ENCODE measurements at regions not wholly inside any gene's neighbourhood (a gene's known extent, or its start where the extent isn't known, plus 50 kb on each side); places are given as distances from the start of the nearest gene placed in this dataset.

GRCh38 chr4:3869174-3869572 is 103.0 kb downstream of the ADRA2C start:
- no peaks in the 10 kb centered on the region for H3K9me2 ChIP-seq (ENCODE audit: insufficient read depth, low read length)
- H3K4me1 ChIP-seq (ENCODE audit: insufficient read depth, low read length, poor library complexity, severe bottlenecking): no peaks in the 10 kb centered on the region
- DNase-seq (ENCODE audit: low spot score): no peak
- CTCF ChIA-PET (ENCODE audit: unreplicated experiment): no interaction called here
- no peaks in the 10 kb centered on the region for H3K9me3 ChIP-seq (ENCODE audit: low read length)
- TF ChIP-seq CTCF (conservative IDR thresholded peaks at IDR 0.05; ENCODE audit: low read length): no peak
- no peak for TF ChIP-seq EZH2phosphoT487 (IDR thresholded peaks at IDR 0.05; ENCODE audit: borderline replicate concordance, low read depth, low read length)
- POLR2A ChIA-PET: no interaction called here
- no peaks in the 10 kb centered on the region for H4K20me1 ChIP-seq (ENCODE audit: insufficient read depth, low read length)
- H2AFZ ChIP-seq (ENCODE audit: low read length): no peak overlapping the region
- H3K36me3 ChIP-seq (ENCODE audit: insufficient read depth, low read length): no peaks in the 10 kb centered on the region
- H3K27ac ChIP-seq (ENCODE audit: low read depth, low read length, poor library complexity, severe bottlenecking): no peak overlapping the region
- intact Hi-C loops (cut with micrococcal nuclease; ENCODE audit: unreplicated experiment): no loop called here
- no peak overlapping the region for H3K4me2 ChIP-seq (ENCODE audit: low read length)
- BruUV-seq (replicated peaks): no TSS peak
- H3K79me2 ChIP-seq (ENCODE audit: insufficient read depth, low read depth, low read length): no peaks in the 10 kb centered on the region
- no peak overlapping the region for H3K4me3 ChIP-seq (ENCODE audit: low read depth, low read length, poor library complexity, severe bottlenecking)

GRCh38 chr4:3869661-3870566 is 103.7 kb downstream of the ADRA2C start:
- Histone ChIP-seq H3K4me1 (ENCODE audit: insufficient read depth, low read length, poor library complexity, severe bottlenecking) (no peaks in the 10 kb centered on the region), H3K9me2 (ENCODE audit: insufficient read depth, low read length) (no peaks in the 10 kb centered on the region), H3K36me3 (ENCODE audit: insufficient read depth, low read length) (no peaks in the 10 kb centered on the region), H3K4me3 (ENCODE audit: low read depth, low read length, poor library complexity, severe bottlenecking) (no peak overlapping the region), H2AFZ (ENCODE audit: low read length) (no peak overlapping the region), H3K79me2 (ENCODE audit: insufficient read depth, low read depth, low read length) (no peaks in the 10 kb centered on the region), H3K4me2 (ENCODE audit: low read length) (no peak overlapping the region), H3K27ac (ENCODE audit: low read depth, low read length, poor library complexity, severe bottlenecking) (no peak overlapping the region), H4K20me1 (ENCODE audit: insufficient read depth, low read length) (no peaks in the 10 kb centered on the region), H3K9me3 (ENCODE audit: low read length) (no peaks in the 10 kb centered on the region)
- TF ChIP-seq EZH2phosphoT487 (IDR thresholded peaks at IDR 0.05; ENCODE audit: borderline replicate concordance, low read depth, low read length): no peak
- TF ChIP-seq CTCF (conservative IDR thresholded peaks at IDR 0.05; ENCODE audit: low read length): no peak
- ChIA-PET CTCF (ENCODE audit: unreplicated experiment) (interaction anchor here (0.6 kb wide), 1 partner anchor 192 kb away, joined by 4 read pairs; no protein-coding TSS in a partner anchor), POLR2A (no interaction called here)
- intact Hi-C loops (cut with micrococcal nuclease; ENCODE audit: unreplicated experiment): no loop called here
- BruUV-seq (replicated peaks): no TSS peak
- DNase-seq (ENCODE audit: low spot score): no peak

GRCh38 chr4:3870567-3870962 is 104.4 kb downstream of the ADRA2C start:
- H3K36me3 ChIP-seq (ENCODE audit: insufficient read depth, low read length): no peaks in the 10 kb centered on the region
- H3K4me2 ChIP-seq (ENCODE audit: low read length): no peak overlapping the region
- no peaks in the 10 kb centered on the region for H3K9me3 ChIP-seq (ENCODE audit: low read length)
- DNase-seq (ENCODE audit: low spot score): no peak
- no peaks in the 10 kb centered on the region for H4K20me1 ChIP-seq (ENCODE audit: insufficient read depth, low read length)
- no peaks in the 10 kb centered on the region for H3K4me1 ChIP-seq (ENCODE audit: insufficient read depth, low read length, poor library complexity, severe bottlenecking)
- BruUV-seq (replicated peaks): no TSS peak
- ChIA-PET POLR2A (no interaction called here), CTCF (ENCODE audit: unreplicated experiment) (no interaction called here)
- TF ChIP-seq EZH2phosphoT487 (IDR thresholded peaks at IDR 0.05; ENCODE audit: borderline replicate concordance, low read depth, low read length) (no peak), CTCF (conservative IDR thresholded peaks at IDR 0.05; ENCODE audit: low read length) (no peak)
- intact Hi-C loops (cut with micrococcal nuclease; ENCODE audit: unreplicated experiment): no loop called here
- H3K79me2 ChIP-seq (ENCODE audit: insufficient read depth, low read depth, low read length): no peaks in the 10 kb centered on the region
- no peak overlapping the region for H2AFZ ChIP-seq (ENCODE audit: low read length)
- H3K4me3 ChIP-seq (ENCODE audit: low read depth, low read length, poor library complexity, severe bottlenecking): no peak overlapping the region
- H3K27ac ChIP-seq (ENCODE audit: low read depth, low read length, poor library complexity, severe bottlenecking): no peak overlapping the region
- no peaks in the 10 kb centered on the region for H3K9me2 ChIP-seq (ENCODE audit: insufficient read depth, low read length)

Measured in OCI-LY7 (cell line).